ENCODE measurements at regions not wholly inside any gene's neighbourhood (a gene's known extent, or its start where the extent isn't known, plus 50 kb on each side); places are given as distances from the start of the nearest gene placed in this dataset.

GRCh38 chr2:10205162-10205475, 82.6 kb downstream of the RRM2 start (continued):
- TF ChIP-seq TSHZ2 (CRISPR knock-in tag; IDR thresholded peaks at IDR 0.05), result no peak

GRCh38 chr2:10208736-10209135, 86.2 kb downstream of the RRM2 start:
- no peak for ATAC-seq
- TF ChIP-seq RARB (CRISPR knock-in tag; IDR thresholded peaks at IDR 0.05) (no peak), OSR1 (CRISPR knock-in tag; IDR thresholded peaks at IDR 0.05) (no peak), ARNTL (CRISPR knock-in tag; IDR thresholded peaks at IDR 0.05; ENCODE audit: borderline replicate concordance, low read depth) (no peak), ZC3H10 (CRISPR knock-in tag; IDR thresholded peaks at IDR 0.05) (no peak), CSRNP3 (CRISPR knock-in tag; IDR thresholded peaks at IDR 0.05) (no peak), PATZ1 (CRISPR knock-in tag; IDR thresholded peaks at IDR 0.05; ENCODE audit: borderline replicate concordance) (no peak), ZNF70 (CRISPR knock-in tag; IDR thresholded peaks at IDR 0.05) (no peak), ZFP3 (CRISPR knock-in tag; IDR thresholded peaks at IDR 0.05) (no peak), PPARA (CRISPR knock-in tag; IDR thresholded peaks at IDR 0.05; ENCODE audit: borderline replicate concordance) (no peak), TSHZ2 (CRISPR knock-in tag; IDR thresholded peaks at IDR 0.05) (no peak)

GRCh38 chr2:10209406-10209935, 86.9 kb downstream of the RRM2 start:
- TF ChIP-seq ISL1 (CRISPR knock-in tag; IDR thresholded peaks at IDR 0.05), result no peak
- no peak for TF ChIP-seq OSR1 (CRISPR knock-in tag; IDR thresholded peaks at IDR 0.05)
- TF ChIP-seq ZNF8 (CRISPR knock-in tag; IDR thresholded peaks at IDR 0.05), result no peak
- no peak for TF ChIP-seq ZNF70 (CRISPR knock-in tag; IDR thresholded peaks at IDR 0.05)
- TF ChIP-seq TSHZ2 (CRISPR knock-in tag; IDR thresholded peaks at IDR 0.05), result no peak
- no peak for TF ChIP-seq PPARA (CRISPR knock-in tag; IDR thresholded peaks at IDR 0.05; ENCODE audit: borderline replicate concordance)
- TF ChIP-seq TCF4 (CRISPR knock-in tag; IDR thresholded peaks at IDR 0.05; ENCODE audit: borderline replicate concordance), result no peak
- no peak for TF ChIP-seq BACH2 (CRISPR knock-in tag; IDR thresholded peaks at IDR 0.05; ENCODE audit: borderline replicate concordance)
- TF ChIP-seq CSRNP3 (CRISPR knock-in tag; IDR thresholded peaks at IDR 0.05), result no peak
- TF ChIP-seq ZC3H10 (CRISPR knock-in tag; IDR thresholded peaks at IDR 0.05), result no peak
- no peak for TF ChIP-seq POU6F1 (CRISPR knock-in tag; IDR thresholded peaks at IDR 0.05; ENCODE audit: borderline replicate concordance, low read depth)
- TF ChIP-seq CREB5 (CRISPR knock-in tag; IDR thresholded peaks at IDR 0.05; ENCODE audit: low read depth), result no peak
- no peak for TF ChIP-seq ARNTL (CRISPR knock-in tag; IDR thresholded peaks at IDR 0.05; ENCODE audit: borderline replicate concordance, low read depth)
- TF ChIP-seq GLIS3 (CRISPR knock-in tag; IDR thresholded peaks at IDR 0.05), result no peak
- no peak for TF ChIP-seq RARB (CRISPR knock-in tag; IDR thresholded peaks at IDR 0.05)
- TF ChIP-seq SNAI2 (CRISPR knock-in tag; IDR thresholded peaks at IDR 0.05), result no peak
- no peak for ATAC-seq

All from SK-N-SH treated with all-trans-retinoic acid at 6 μM for 48 hours (cell line).